MM.1S (cell line): ENCODE measurements at regions not wholly inside any gene's neighbourhood (a gene's known extent, or its start where the extent isn't known, plus 50 kb on each side); places are given as distances from the start of the nearest gene placed in this dataset.

Experiments
- DNase-seq: peaks from one replicate; pipeline ENCODE4 v3.0.0-alpha.2; 2015
- H2AFZ ChIP-seq: fragments of 300-600 bp; sonication (generic); 2 replicates; pipeline ENCODE4 v1.6.0; 2016; ENCODE audit warnings: antibody characterized with exemption, low read length
- H3F3A ChIP-seq: fragments of 300-600 bp; sonication (generic); 2 replicates; pipeline ENCODE4 v1.6.1; 2016; ENCODE audit warnings: mild to moderate bottlenecking, antibody characterized with exemption, low read length, moderate library complexity, mixed read lengths; ENCODE audit not compliant: insufficient read depth
- H3K27ac ChIP-seq: fragments of 300-600 bp; sonication (generic); 2 replicates; pipeline ENCODE4 v1.5.1; 2016; ENCODE audit warnings: mild to moderate bottlenecking, low read length
- H3K27me3 ChIP-seq: fragments of 300-600 bp; sonication (generic); replicated peaks from 2 replicates; pipeline ENCODE4 v1.6.0; 2016; ENCODE audit warnings: low read length; ENCODE audit not compliant: insufficient read depth
- H3K36me3 ChIP-seq: fragments of 300-600 bp; sonication (generic); replicated peaks from 2 replicates; pipeline ENCODE4 v1.6.1; 2016; ENCODE audit warnings: mild to moderate bottlenecking, low read length, mixed read lengths; ENCODE audit not compliant: insufficient read depth
- H3K4me1 ChIP-seq: fragments of 300-600 bp; sonication (generic); 2 replicates; pipeline ENCODE4 v1.6.1; 2016; ENCODE audit warnings: low read length, mixed read lengths
- H3K4me2 ChIP-seq: fragments of 300-600 bp; sonication (generic); 2 replicates; pipeline ENCODE4 v1.6.0; 2016; ENCODE audit warnings: low read depth, low read length
- H3K4me3 ChIP-seq: fragments of 300-600 bp; sonication (generic); 2 replicates; pipeline ENCODE4 v1.5.1; 2016; ENCODE audit warnings: low read length, mixed read lengths
- H3K79me2 ChIP-seq: fragments of 300-600 bp; sonication (generic); 2 replicates; pipeline ENCODE4 v1.6.1; 2016; ENCODE audit warnings: mixed run types, low read length, mixed read lengths
- H3K9ac ChIP-seq: fragments of 300-600 bp; sonication (generic); 2 replicates; pipeline ENCODE4 v1.6.1; 2016; ENCODE audit warnings: low read length, mixed read lengths
- H3K9me2 ChIP-seq: fragments of 300-600 bp; sonication (generic); replicated peaks from 2 replicates; pipeline ENCODE4 v1.6.1; 2016; ENCODE audit warnings: mild to moderate bottlenecking, low read length, mixed read lengths; ENCODE audit not compliant: insufficient read depth
- H3K9me3 ChIP-seq: fragments of 300-600 bp; sonication (generic); replicated peaks from 2 replicates; pipeline ENCODE4 v1.6.1; 2016; ENCODE audit warnings: mild to moderate bottlenecking, low read length, mixed read lengths; ENCODE audit not compliant: insufficient read depth
- H4K20me1 ChIP-seq: fragments of 300-600 bp; sonication (generic); 2 replicates; pipeline ENCODE4 v1.6.1; 2016; ENCODE audit warnings: mild to moderate bottlenecking, low read length, moderate library complexity, mixed read lengths; ENCODE audit not compliant: insufficient read depth
- EZH2 ChIP-seq: fragments of 300-600 bp; sonication (generic); optimal IDR thresholded peaks from 2 replicates; pipeline ENCODE3; 2017; ENCODE audit warnings: low read depth, mild to moderate bottlenecking, antibody characterized with exemption, low read length, mixed read lengths
- EZH2phosphoT487 ChIP-seq: fragments of 300-600 bp; sonication (generic); IDR thresholded peaks from 2 replicates; pipeline ENCODE4 v1.6.1; 2018; ENCODE audit warnings: antibody characterized with exemption, low read length
- TF ChIP-seq, protein P1 (sequence below): fragments of 300-600 bp; sonication (generic); IDR thresholded peaks from 2 replicates; pipeline ENCODE4 v1.5.1; 2016; ENCODE audit warnings: antibody characterized with exemption, low read length, mixed read lengths

DNA sequence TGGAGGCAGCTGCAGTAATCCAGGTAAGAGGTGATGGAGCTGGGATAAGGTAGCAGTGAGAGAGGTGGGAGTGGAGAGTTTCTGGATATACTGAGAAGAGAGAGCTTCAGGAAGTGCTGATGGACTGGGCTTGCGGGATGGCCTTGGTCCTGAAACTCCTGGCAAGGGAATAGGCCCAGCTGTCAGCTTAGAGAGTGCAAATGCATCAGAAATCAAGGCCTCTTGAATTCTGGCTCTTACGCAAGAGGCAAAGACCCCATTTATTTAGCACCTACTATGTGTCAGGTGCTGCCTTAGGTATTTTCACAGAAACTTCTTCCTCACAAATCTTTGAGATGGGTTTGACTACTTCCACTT is 227.2 kb upstream of the MAP3K1 start:
- Histone ChIP-seq H3K27me3 (no peaks in the 10 kb centered on the region), H4K20me1 (no peaks in the 10 kb centered on the region), H3K4me2 (peak overlapping the region; percentile 71), H3F3A (peaks cover 18% of the 10 kb centered on the region), H3K9me2 (no peaks in the 10 kb centered on the region), H3K36me3 (no peaks in the 10 kb centered on the region), H3K27ac (peak overlapping the region; percentile 97), H3K9me3 (no peaks in the 10 kb centered on the region), H3K4me1 (peaks cover 26% of the 10 kb centered on the region), H3K79me2 (no peaks in the 10 kb centered on the region), H3K9ac (peak overlapping the region; percentile 73), H3K4me3 (peak overlapping the region; percentile 22; the same call in 1 of the 2 replicates), H2AFZ (peak overlapping the region; percentile 35)
- DNase-seq = no peak
- TF ChIP-seq, protein P1, sequence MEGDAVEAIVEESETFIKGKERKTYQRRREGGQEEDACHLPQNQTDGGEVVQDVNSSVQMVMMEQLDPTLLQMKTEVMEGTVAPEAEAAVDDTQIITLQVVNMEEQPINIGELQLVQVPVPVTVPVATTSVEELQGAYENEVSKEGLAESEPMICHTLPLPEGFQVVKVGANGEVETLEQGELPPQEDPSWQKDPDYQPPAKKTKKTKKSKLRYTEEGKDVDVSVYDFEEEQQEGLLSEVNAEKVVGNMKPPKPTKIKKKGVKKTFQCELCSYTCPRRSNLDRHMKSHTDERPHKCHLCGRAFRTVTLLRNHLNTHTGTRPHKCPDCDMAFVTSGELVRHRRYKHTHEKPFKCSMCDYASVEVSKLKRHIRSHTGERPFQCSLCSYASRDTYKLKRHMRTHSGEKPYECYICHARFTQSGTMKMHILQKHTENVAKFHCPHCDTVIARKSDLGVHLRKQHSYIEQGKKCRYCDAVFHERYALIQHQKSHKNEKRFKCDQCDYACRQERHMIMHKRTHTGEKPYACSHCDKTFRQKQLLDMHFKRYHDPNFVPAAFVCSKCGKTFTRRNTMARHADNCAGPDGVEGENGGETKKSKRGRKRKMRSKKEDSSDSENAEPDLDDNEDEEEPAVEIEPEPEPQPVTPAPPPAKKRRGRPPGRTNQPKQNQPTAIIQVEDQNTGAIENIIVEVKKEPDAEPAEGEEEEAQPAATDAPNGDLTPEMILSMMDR = no peak
- TF ChIP-seq EZH2 = no peak
- TF ChIP-seq EZH2phosphoT487 = no peak

DNA sequence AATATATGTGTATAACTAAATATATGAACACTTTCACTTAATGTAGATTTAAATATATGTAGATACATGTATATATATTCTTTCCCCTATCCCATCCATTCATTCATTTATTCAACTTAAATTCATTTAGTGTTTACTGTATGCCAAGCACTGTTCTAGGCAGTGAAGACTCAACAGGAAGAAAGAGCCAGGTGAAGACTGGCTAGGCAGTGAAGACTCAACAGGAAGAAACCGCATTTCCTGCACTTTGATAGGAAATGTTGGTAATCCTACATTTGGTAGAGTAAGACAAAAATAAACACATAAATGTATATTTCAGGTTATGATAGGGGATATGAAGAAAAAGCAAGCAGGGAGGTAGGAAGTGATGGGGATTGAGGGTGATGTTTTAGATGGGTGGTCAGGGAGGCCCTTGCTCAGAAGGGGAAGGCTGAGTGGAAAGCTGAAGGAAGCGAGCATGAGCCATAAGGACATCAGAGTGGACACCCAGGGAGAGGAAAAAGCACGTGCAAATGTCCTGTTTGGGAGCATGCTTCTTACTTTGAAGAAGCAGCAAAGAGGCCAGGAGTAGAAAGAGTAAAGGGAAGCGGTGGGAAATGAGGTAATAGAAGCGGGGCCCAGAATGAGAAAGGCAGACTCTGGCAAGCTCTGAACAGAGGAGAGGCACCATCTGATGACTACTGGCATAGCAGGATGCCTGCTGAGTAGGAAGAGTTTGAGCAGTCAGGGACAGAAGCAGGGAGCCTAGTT is 227.8 kb upstream of the MAP3K1 start:
- Histone ChIP-seq H4K20me1 (no peaks in the 10 kb centered on the region), H3K9me2 (no peaks in the 10 kb centered on the region), H3K9ac (peak overlapping the region; percentile 73; the same call in 1 of the 2 replicates), H3K4me3 (no peak overlapping the region), H3K27me3 (no peaks in the 10 kb centered on the region), H3K4me2 (no peak overlapping the region), H3F3A (peaks cover 18% of the 10 kb centered on the region), H3K9me3 (no peaks in the 10 kb centered on the region), H3K79me2 (no peaks in the 10 kb centered on the region), H3K27ac (peak overlapping the region; percentile 97; the same call in 1 of the 2 replicates), H2AFZ (no peak overlapping the region), H3K36me3 (no peaks in the 10 kb centered on the region), H3K4me1 (peaks cover 26% of the 10 kb centered on the region)
- TF ChIP-seq, protein P1 = no peak
- TF ChIP-seq EZH2phosphoT487 = no peak
- no peak for TF ChIP-seq EZH2
- DNase-seq = no peak

DNA sequence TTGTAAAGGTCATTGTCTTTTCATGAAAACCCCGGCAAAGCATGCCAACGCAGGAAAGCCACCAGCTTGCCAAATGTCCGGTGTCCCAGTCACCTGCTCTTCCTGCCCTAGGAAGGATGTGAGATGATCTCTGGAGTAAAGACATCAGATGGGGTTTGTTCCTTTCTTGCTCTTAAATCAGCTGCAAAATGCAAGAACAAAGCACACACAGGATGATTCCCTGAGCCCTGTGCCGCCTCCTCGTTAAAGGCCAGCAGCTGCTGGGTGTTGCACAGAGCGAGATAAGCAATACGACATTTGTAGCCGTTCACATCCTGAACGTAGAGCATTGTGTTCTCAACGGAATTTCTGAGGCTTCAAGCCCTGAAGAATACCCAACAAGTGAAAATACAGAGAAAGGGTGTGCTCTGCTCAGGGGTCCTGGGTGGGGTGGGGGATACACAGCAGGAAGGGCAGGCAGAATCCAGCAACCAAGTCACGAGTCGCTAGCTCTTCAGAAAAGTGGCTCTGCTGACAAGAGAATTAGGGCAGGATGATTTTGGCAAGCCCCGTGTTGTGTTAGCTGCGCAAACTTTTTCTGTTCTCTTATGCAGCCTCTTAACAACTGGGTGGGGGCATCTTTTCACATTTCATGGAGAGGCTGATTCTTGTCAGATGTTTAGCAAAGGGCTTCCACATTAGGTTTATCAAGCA is 229.2 kb upstream of the MAP3K1 start:
- no peak overlapping the region for H3K4me2 ChIP-seq

More for the DNA sequence above, 229.2 kb upstream of the MAP3K1 start:
- no peak overlapping the region for H3K27ac ChIP-seq
- TF ChIP-seq, protein P1 = no peak
- TF ChIP-seq EZH2phosphoT487 = no peak
- TF ChIP-seq EZH2 = no peak
- peaks cover 18% of the 10 kb centered on the region for H3F3A ChIP-seq
- no peaks in the 10 kb centered on the region for H3K36me3 ChIP-seq
- no peaks in the 10 kb centered on the region for H4K20me1 ChIP-seq
- H3K4me1 ChIP-seq = peaks cover 26% of the 10 kb centered on the region
- DNase-seq = no peak
- H3K4me3 ChIP-seq = no peak overlapping the region
- no peaks in the 10 kb centered on the region for H3K79me2 ChIP-seq
- H3K9me3 ChIP-seq = no peaks in the 10 kb centered on the region
- H3K9ac ChIP-seq = no peak overlapping the region
- no peaks in the 10 kb centered on the region for H3K27me3 ChIP-seq
- H3K9me2 ChIP-seq = no peaks in the 10 kb centered on the region
- H2AFZ ChIP-seq = no peak overlapping the region
